Ovary (tissue), 7 donors: ENCODE measurements at regions not wholly inside any gene's neighbourhood (a gene's known extent, or its start where the extent isn't known, plus 50 kb on each side); places are given as distances from the start of the nearest gene placed in this dataset.

Source experiments
- DNase-seq, 5 donors: peaks; one replicate each; pipeline ENCODE4 v3.0.0-alpha.2; 2019 to 2020
- H3K27ac ChIP-seq, 2 donors: fragments of 200-600 bp; one replicate each; pipeline versions ENCODE4 v1.5.1 to v1.8.0; 2019 to 2022
- H3K27me3 ChIP-seq: fragments of 200-600 bp; one replicate; pipeline ENCODE4 v1.8.0; 2022
- H3K36me3 ChIP-seq: fragments of 200-600 bp; sonication (generic); one replicate; pipeline ENCODE4 v1.5.1; 2019
- H3K4me1 ChIP-seq: one replicate; pipeline ENCODE4 v1.8.1; 2013; ENCODE audit warnings: mild to moderate bottlenecking, moderate library complexity; ENCODE audit not compliant: insufficient read depth
- H3K4me3 ChIP-seq: fragments of 200-600 bp; sonication (generic); one replicate; pipeline ENCODE4 v1.5.1; 2017
- H3K9me3 ChIP-seq, 2 donors: fragments of 200-600 bp in 1 of 2; sonication (generic) in 1 of 2; one replicate each; pipeline versions ENCODE4 v1.5.1 to v1.8.1; 2013 to 2019; ENCODE audit warnings: mild to moderate bottlenecking in 1 of 2, moderate library complexity in 1 of 2
- CTCF ChIP-seq, 3 donors: fragments of 450-650 bp in 2 of 3; fragments of 200-600 bp in 1 of 3; IDR thresholded peaks; one replicate each; pipeline versions ENCODE4 v1.5.1 to v1.8.0; 2016 to 2022; ENCODE audit warnings: antibody characterized with exemption in 3 of 3, mild to moderate bottlenecking in 1 of 3
- EP300 ChIP-seq: sonication (generic); formaldehyde crosslinking; IDR thresholded peaks from one replicate; pipeline ENCODE4 v1.6.1; 2017; ENCODE audit warnings: antibody characterized with exemption
- POLR2A ChIP-seq: fragments of 450-650 bp; IDR thresholded peaks from one replicate; pipeline ENCODE4 v1.6.1; 2017; ENCODE audit warnings: antibody characterized with exemption, mild to moderate bottlenecking, moderate library complexity
- WGBS, 3 donors: extraction: QIAGEN DNeasy Blood & Tissue Kit in 1 of 3; methylation state at CpG; one replicate each; pipeline versions ENCODE4 v1.1.5 to v1.1.7; 2013 to 2017; 5-methylcytosine and 5-hydroxymethylcytosine counted together
- intact Hi-C, 4 donors: fragments of 100-400 bp; cut with DNase I; formaldehyde crosslinking; loops; one replicate each; pipeline versions ENCODE4 v1.11.0 to v1.15.1; 2022 to 2023
- donor health status: DM: no; HTN: no; CAD: no; lungs with moderate emphysema.
- donor health status: DM: no; HTN: no; CAD: no.
- donor health status: Bipolar disorder and iron deficiency.
- donor health status: DM: no; HTN: no; CAD: no.
- donor health status: DM: yes; HTN: yes; CAD: no.

DNA sequence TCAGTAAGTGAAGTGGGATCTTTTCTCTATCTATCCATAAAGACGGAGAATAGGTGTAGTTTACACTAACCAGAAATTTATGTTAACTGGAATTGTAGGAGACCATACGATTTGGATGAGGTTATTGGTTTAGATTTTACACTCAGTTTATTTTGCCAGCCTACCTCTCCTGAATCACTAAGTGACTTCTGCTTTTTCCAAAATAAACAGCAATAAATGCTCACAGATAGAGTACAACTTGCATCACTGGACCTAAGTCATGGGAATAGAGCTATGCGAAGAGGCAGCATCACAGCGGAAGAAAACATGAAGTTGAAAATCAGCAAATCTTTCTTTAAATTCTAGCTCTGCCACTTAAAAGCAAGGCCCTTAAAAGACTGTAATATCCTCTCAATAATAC, 781.0 kb downstream of the LIG4 start:
- no peak for DNase-seq
- TF ChIP-seq CTCF (IDR thresholded peaks at IDR 0.05) = no peak
- TF ChIP-seq EP300 = no peak
- no peak for TF ChIP-seq POLR2A
- Histone ChIP-seq H3K27ac (no peak overlapping the region), H3K9me3 (no peaks in the 10 kb centered on the region), H3K4me1 (no peaks in the 10 kb centered on the region), H3K4me3 (no peak overlapping the region), H3K36me3 (no peaks in the 10 kb centered on the region), H3K27me3 (no peaks in the 10 kb centered on the region)
- WGBS, 3 donors = 92 to 96% (median 93%) methylated on average over 4 of the region's 4 CpGs
- intact Hi-C loops = no loop called here

DNA sequence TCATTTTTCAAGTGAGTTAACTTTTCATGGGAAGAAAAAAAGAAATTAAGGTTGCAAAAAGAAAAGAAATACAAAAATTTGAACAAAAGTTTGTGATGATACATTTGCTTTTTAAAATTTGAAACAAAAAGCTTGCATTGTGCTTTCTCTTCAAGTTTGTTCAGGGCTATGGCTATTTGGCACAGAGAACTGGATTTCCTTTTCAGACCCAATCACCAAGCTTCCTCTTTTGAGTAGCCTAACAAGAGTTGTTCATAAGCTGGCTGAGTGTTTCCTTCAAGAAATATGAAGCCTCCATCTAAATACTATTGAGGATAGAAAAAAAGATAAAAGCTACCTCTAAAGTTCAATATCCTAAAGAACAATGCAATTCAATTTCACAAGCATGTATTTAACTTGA, 787.8 kb downstream of the LIG4 start:
- no peak for TF ChIP-seq POLR2A
- Histone ChIP-seq H3K27ac (no peak overlapping the region), H3K4me1 (no peaks in the 10 kb centered on the region), H3K36me3 (no peaks in the 10 kb centered on the region), H3K9me3 (no peaks in the 10 kb centered on the region), H3K4me3 (no peak overlapping the region), H3K27me3 (no peaks in the 10 kb centered on the region)
- intact Hi-C loops = no loop called here
- no peak for DNase-seq

DNA sequence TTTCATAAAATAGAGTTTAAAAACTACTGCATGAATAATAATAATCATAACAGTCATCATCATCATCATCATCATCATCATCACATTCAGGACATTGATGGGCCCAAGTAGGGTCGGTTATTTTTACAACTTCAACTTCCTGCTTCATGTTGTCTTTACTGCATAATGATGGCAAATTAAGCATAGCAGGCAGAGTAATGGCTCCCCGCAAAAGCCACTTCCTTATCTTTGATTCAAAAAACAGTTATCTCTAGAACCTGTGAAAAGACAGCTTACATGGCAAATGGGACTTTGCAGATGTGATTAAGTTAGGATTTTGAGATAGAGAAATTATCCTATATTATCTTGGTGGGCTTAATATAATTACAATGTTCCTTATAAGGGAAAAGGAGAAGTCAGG, 792.9 kb downstream of the LIG4 start:
- intact Hi-C loops = no loop called here
- Histone ChIP-seq H3K4me3 (no peak overlapping the region), H3K36me3 (no peaks in the 10 kb centered on the region), H3K9me3 (no peaks in the 10 kb centered on the region), H3K27me3 (no peaks in the 10 kb centered on the region), H3K4me1 (no peaks in the 10 kb centered on the region), H3K27ac (no peak overlapping the region)
- no peak for DNase-seq
- TF ChIP-seq POLR2A (no peak), EP300 (no peak), CTCF (IDR thresholded peaks at IDR 0.05) (no peak)
- WGBS, 3 donors = 83 to 92% (median 91%) methylated on average over 2 of the region's 2 CpGs

GRCh38 chr13:107421951-107422350, 793.4 kb downstream of the LIG4 start:
- H3K27ac ChIP-seq = no peak overlapping the region
- no peak for DNase-seq
- no peaks in the 10 kb centered on the region for H3K27me3 ChIP-seq
- no peaks in the 10 kb centered on the region for H3K9me3 ChIP-seq
- no peaks in the 10 kb centered on the region for H3K4me1 ChIP-seq
- intact Hi-C loops = no loop called here
- no peak overlapping the region for H3K4me3 ChIP-seq
- H3K36me3 ChIP-seq = no peaks in the 10 kb centered on the region
- TF ChIP-seq POLR2A (no peak), EP300 (no peak), CTCF (IDR thresholded peaks at IDR 0.05) (no peak)
- WGBS, 3 donors = 72 to 86% (median 80%) methylated on average over 1 of the region's 1 CpG

- intact Hi-C loops = no loop called here
- TF ChIP-seq EP300 (no peak), POLR2A (no peak), CTCF (IDR thresholded peaks at IDR 0.05) (no peak)
- H3K4me3 ChIP-seq = no peak overlapping the region
- WGBS, 3 donors = 5 to 15% (median 12%) methylated on average over 2 of the region's 2 CpGs
- H3K9me3 ChIP-seq = no peaks in the 10 kb centered on the region
- no peaks in the 10 kb centered on the region for H3K36me3 ChIP-seq
- no peaks in the 10 kb centered on the region for H3K27me3 ChIP-seq
- DNase-seq = no peak
- H3K27ac ChIP-seq = no peak overlapping the region
- H3K4me1 ChIP-seq = no peaks in the 10 kb centered on the region
Observed at GRCh38 chr13:107421028-107421427, 794.3 kb downstream of the LIG4 start.
